PC-9 (cell line): ENCODE measurements at regions not wholly inside any gene's neighbourhood (a gene's known extent, or its start where the extent isn't known, plus 50 kb on each side); places are given as distances from the start of the nearest gene placed in this dataset.

Experiments used
- BruUV-seq: library from RNA; stranded (reverse); fragments of 400-500 nt; replicated peaks from 2 replicates; lab custom pipeline; 2021; lab: Mats Ljungman, UMichigan
- CTCF ChIA-PET: fragments of 300-600 bp; sonication (Branson Sonifier 250); formaldehyde crosslinking; loops from one replicate; lab custom pipeline; 2022; ENCODE audit warnings: antibody characterized with exemption; lab: Charles Lee
- POLR2A ChIA-PET: fragments of 300-600 bp; sonication (Branson Sonifier 250); formaldehyde crosslinking; loops from one replicate; lab custom pipeline; 2022; ENCODE audit warnings: antibody characterized with exemption; ENCODE audit not compliant: unreplicated experiment; lab: Charles Lee
- DNase-seq, 2 experiments: peaks; one replicate each; pipeline versions ENCODE4 v3.0.0 to v3.0.0-alpha.2; 2015 to 2022; ENCODE audit warnings: mixed read lengths in 1 of 2
- H2AFZ ChIP-seq: fragments of 200-600 bp; sonication (generic); 2 replicates; pipeline ENCODE4 v1.8.1; 2017; ENCODE audit warnings: antibody characterized with exemption
- H3F3A ChIP-seq: fragments of 200-600 bp; sonication (generic); 2 replicates; pipeline ENCODE4 v1.8.1; 2017; ENCODE audit warnings: antibody characterized with exemption, mild to moderate bottlenecking, low read depth; ENCODE audit not compliant: insufficient read depth
- H3K27ac ChIP-seq: fragments of 200-600 bp; sonication (generic); 2 replicates; pipeline ENCODE4 v1.6.1; 2016; ENCODE audit warnings: mixed run types
- H3K27me3 ChIP-seq: fragments of 200-600 bp; sonication (generic); 2 replicates; pipeline ENCODE4 v1.6.1; 2016; ENCODE audit warnings: low read depth, mixed run types; ENCODE audit not compliant: insufficient read depth
- H3K36me3 ChIP-seq: fragments of 200-600 bp; sonication (generic); 2 replicates; pipeline ENCODE4 v1.6.1; 2016; ENCODE audit warnings: low read depth, mixed run types
- H3K4me1 ChIP-seq: fragments of 200-600 bp; sonication (generic); replicated peaks from 2 replicates; pipeline ENCODE4 v1.6.1; 2016; ENCODE audit warnings: mixed run types; ENCODE audit not compliant: insufficient read depth
- H3K4me2 ChIP-seq: fragments of 200-600 bp; sonication (generic); 2 replicates; pipeline ENCODE4 v1.6.1; 2017; ENCODE audit warnings: mixed run types
- H3K4me3 ChIP-seq: fragments of 200-600 bp; sonication (generic); 2 replicates; pipeline ENCODE4 v1.6.1; 2016; ENCODE audit warnings: mixed run types
- H3K79me2 ChIP-seq: fragments of 200-600 bp; sonication (generic); 2 replicates; pipeline ENCODE4 v1.6.1; 2017; ENCODE audit warnings: low read depth, mixed run types
- H3K9me2 ChIP-seq: fragments of 200-600 bp; sonication (generic); 2 replicates; pipeline ENCODE4 v1.8.1; 2017; ENCODE audit warnings: mild to moderate bottlenecking; ENCODE audit not compliant: insufficient read depth
- H3K9me3 ChIP-seq: fragments of 200-600 bp; sonication (generic); 2 replicates; pipeline ENCODE4 v1.8.1; 2016; ENCODE audit warnings: low read depth; ENCODE audit not compliant: insufficient read depth
- H4K20me1 ChIP-seq: fragments of 200-600 bp; sonication (generic); 2 replicates; pipeline ENCODE4 v1.8.1; 2017; ENCODE audit not compliant: insufficient read depth
- CTCF ChIP-seq: fragments of 200-600 bp; sonication (generic); conservative IDR thresholded peaks from 2 replicates; pipeline ENCODE4 v1.6.1; 2017; ENCODE audit warnings: mixed run types, antibody characterized with exemption, mild to moderate bottlenecking, moderate library complexity
- EZH2 ChIP-seq: fragments of 200-600 bp; sonication (generic); IDR thresholded peaks from 2 replicates; pipeline ENCODE4 v1.8.0; 2017; ENCODE audit warnings: antibody characterized with exemption, low read depth
- intact Hi-C: fragments of 100-400 bp; cut with micrococcal nuclease; formaldehyde crosslinking; loops from one replicate; pipeline ENCODE4 v1.10.0; 2022; ENCODE audit not compliant: unreplicated experiment

DNA sequence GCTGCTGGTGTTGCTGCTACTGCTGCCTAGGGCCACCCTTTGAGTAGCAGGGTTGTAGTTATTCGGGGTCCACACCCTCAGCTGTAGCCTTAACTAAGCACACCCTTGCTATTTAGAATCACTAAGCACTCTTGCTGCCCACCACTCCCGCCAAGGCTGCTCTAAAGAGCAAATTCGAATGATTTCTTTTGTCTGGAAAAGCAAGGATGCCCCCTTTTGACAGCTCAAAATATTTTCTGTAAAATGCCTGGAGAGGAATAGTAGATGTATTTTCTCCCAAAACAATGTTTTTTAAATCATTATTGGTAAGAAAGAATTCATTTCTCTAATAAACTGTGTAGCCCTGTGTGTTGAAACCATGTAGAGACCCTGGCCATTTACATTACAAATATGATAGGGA lies 80.8 kb upstream of the PAPOLG start:
- Histone ChIP-seq H3K36me3 (no peaks in the 10 kb centered on the region), H3K27ac (no peak overlapping the region), H3K9me2 (no peaks in the 10 kb centered on the region), H4K20me1 (no peaks in the 10 kb centered on the region), H2AFZ (no peak overlapping the region), H3K4me3 (no peak overlapping the region), H3K27me3 (peaks cover 56% of the 10 kb centered on the region), H3K79me2 (no peaks in the 10 kb centered on the region), H3F3A (no peaks in the 10 kb centered on the region), H3K4me2 (no peak overlapping the region), H3K9me3 (no peaks in the 10 kb centered on the region), H3K4me1 (no peaks in the 10 kb centered on the region)
- DNase-seq, result no peak
- CTCF ChIA-PET, result interaction anchor here (0.6 kb wide), 1 partner anchor 1366 kb away, joined by 7 read pairs; no protein-coding TSS in a partner anchor
- intact Hi-C loops, result no loop called here
- POLR2A ChIA-PET, result no interaction called here
- BruUV-seq, result no TSS peak
- TF ChIP-seq CTCF (no peak), EZH2 (no peak)

- ChIA-PET POLR2A (no interaction called here), CTCF (no interaction called here)
- no peak overlapping the region for H2AFZ ChIP-seq
- no peak overlapping the region for H3K4me2 ChIP-seq
- DNase-seq, result no peak
- no peaks in the 10 kb centered on the region for H3F3A ChIP-seq
- TF ChIP-seq CTCF, result no peak
- no peak for TF ChIP-seq EZH2
- H3K4me3 ChIP-seq, result no peak overlapping the region
- H3K36me3 ChIP-seq, result no peaks in the 10 kb centered on the region
- no peaks in the 10 kb centered on the region for H3K9me3 ChIP-seq
- H4K20me1 ChIP-seq, result no peaks in the 10 kb centered on the region
- H3K79me2 ChIP-seq, result no peaks in the 10 kb centered on the region
- H3K4me1 ChIP-seq, result no peaks in the 10 kb centered on the region
- H3K27ac ChIP-seq, result no peak overlapping the region
- intact Hi-C loops, result no loop called here
- H3K27me3 ChIP-seq, result peaks cover 49% of the 10 kb centered on the region
- BruUV-seq, result no TSS peak
- H3K9me2 ChIP-seq, result no peaks in the 10 kb centered on the region
Observed at GRCh38 chr2:60676706-60677330, 79.2 kb upstream of the PAPOLG start.

DNA sequence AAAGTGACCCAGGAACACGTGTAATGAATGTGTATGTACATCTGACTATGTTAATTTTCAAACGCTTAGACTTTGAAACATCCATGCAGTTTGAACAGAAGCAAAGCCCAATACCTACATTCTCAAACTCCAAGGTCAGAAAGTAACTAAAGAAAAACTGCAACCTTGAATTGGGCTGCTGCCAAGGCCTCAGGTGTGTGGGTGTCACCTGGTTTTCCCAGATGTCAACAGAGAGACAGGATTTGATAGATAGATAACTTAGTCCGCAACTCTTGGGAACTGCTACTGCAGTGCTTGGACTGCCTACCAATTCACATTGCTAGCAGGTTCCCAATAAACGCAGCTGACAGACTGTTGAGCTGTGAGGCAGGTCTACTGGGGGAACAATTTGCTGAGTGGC lies 78.7 kb upstream of the PAPOLG start:
- ChIA-PET CTCF (no interaction called here), POLR2A (no interaction called here)
- Histone ChIP-seq H3K36me3 (no peaks in the 10 kb centered on the region), H3K4me3 (no peak overlapping the region), H2AFZ (no peak overlapping the region), H3K4me2 (no peak overlapping the region), H3F3A (no peaks in the 10 kb centered on the region), H3K4me1 (no peaks in the 10 kb centered on the region), H3K9me2 (no peaks in the 10 kb centered on the region), H3K27ac (no peak overlapping the region), H3K9me3 (no peaks in the 10 kb centered on the region), H3K27me3 (peaks cover 49% of the 10 kb centered on the region), H3K79me2 (no peaks in the 10 kb centered on the region), H4K20me1 (no peaks in the 10 kb centered on the region)
- TF ChIP-seq EZH2 (no peak), CTCF (no peak)
- intact Hi-C loops, result no loop called here
- no TSS peak for BruUV-seq
- no peak for DNase-seq
